Tibial artery (tissue), 4 donors: ENCODE measurements at regions not wholly inside any gene's neighbourhood (a gene's known extent, or its start where the extent isn't known, plus 50 kb on each side); places are given as distances from the start of the nearest gene placed in this dataset.

Source experiments
- DNase-seq, 2 donors: peaks; one replicate each; pipeline ENCODE4 v3.0.0-alpha.2; 2019
- H3K27ac ChIP-seq, 2 donors: fragments of 200-600 bp; sonication (generic) in 1 of 2; 1 replicate in 1 of 2; 2 replicates in 1 of 2; pipeline ENCODE4 v1.5.1; 2018 to 2019; ENCODE audit warnings: mild to moderate bottlenecking in 1 of 2
- H3K27me3 ChIP-seq, 2 donors: fragments of 200-600 bp; sonication (generic) in 1 of 2; one replicate each; pipeline versions ENCODE4 v1.5.1 to v1.6.0; 2016 to 2019
- H3K36me3 ChIP-seq, 3 donors: fragments of 200-600 bp; sonication (generic) in 2 of 3; one replicate each; pipeline ENCODE4 v1.5.1; 2016 to 2019; ENCODE audit warnings: mild to moderate bottlenecking in 2 of 3
- H3K4me1 ChIP-seq, 4 donors: fragments of 200-600 bp; sonication (generic) in 2 of 4; 1 replicate in 3 of 4; 2 replicates in 1 of 4; pipeline ENCODE4 v1.5.1; 2016 to 2019
- H3K4me3 ChIP-seq, 2 donors: fragments of 200-600 bp; sonication (generic) in 1 of 2; 1 replicate in 1 of 2; 2 replicates in 1 of 2; pipeline ENCODE4 v1.5.1; 2018 to 2019; ENCODE audit warnings: mild to moderate bottlenecking in 2 of 2
- H3K9me3 ChIP-seq, 3 donors: fragments of 200-600 bp; sonication (generic) in 1 of 3; one replicate each; pipeline ENCODE4 v1.5.1; 2016 to 2019
- intact Hi-C: fragments of 100-400 bp; cut with DNase I; formaldehyde crosslinking; loops from one replicate; pipeline ENCODE4 v1.15.0; 2023; ENCODE audit warnings: low total_unique reads
- TF ChIP-seq, protein P1 (sequence below), 2 experiments: fragments of 200-600 bp in 1 of 2; fragments of 450-650 bp in 1 of 2; IDR thresholded peaks; one replicate each; pipeline ENCODE4 v1.5.1; 2017 to 2019; ENCODE audit warnings: antibody characterized with exemption in 2 of 2, mild to moderate bottlenecking in 1 of 2, moderate library complexity in 1 of 2

DNA sequence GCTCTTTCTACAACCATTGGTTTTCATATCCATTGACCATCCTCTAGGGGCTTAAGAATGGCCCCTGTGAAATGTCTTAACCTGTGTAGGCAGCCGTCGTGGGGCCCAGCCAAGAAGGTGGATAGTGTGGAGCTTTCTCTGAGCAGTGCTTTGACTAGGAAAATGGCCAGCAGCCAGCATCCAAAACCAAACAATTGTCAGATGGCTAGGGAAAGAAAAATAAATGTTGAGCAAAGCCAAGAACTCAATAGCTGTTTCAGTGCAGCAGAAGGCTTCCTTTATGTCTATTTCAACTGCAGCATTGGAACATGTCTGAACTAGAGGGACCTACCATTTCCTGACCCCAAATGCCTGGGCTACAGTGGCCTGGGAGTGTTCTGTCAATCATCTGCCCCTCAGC, 374.9 kb downstream of the TLE4 start:
- Histone ChIP-seq H3K4me3 (no peak overlapping the region), H3K27ac (no peak overlapping the region), H3K9me3 (no peaks in the 10 kb centered on the region), H3K36me3 (no peaks in the 10 kb centered on the region), H3K4me1 (no peaks in the 10 kb centered on the region), H3K27me3 (no peaks in the 10 kb centered on the region)
- no peak for DNase-seq
- intact Hi-C loops = no loop called here
- TF ChIP-seq, protein P1, sequence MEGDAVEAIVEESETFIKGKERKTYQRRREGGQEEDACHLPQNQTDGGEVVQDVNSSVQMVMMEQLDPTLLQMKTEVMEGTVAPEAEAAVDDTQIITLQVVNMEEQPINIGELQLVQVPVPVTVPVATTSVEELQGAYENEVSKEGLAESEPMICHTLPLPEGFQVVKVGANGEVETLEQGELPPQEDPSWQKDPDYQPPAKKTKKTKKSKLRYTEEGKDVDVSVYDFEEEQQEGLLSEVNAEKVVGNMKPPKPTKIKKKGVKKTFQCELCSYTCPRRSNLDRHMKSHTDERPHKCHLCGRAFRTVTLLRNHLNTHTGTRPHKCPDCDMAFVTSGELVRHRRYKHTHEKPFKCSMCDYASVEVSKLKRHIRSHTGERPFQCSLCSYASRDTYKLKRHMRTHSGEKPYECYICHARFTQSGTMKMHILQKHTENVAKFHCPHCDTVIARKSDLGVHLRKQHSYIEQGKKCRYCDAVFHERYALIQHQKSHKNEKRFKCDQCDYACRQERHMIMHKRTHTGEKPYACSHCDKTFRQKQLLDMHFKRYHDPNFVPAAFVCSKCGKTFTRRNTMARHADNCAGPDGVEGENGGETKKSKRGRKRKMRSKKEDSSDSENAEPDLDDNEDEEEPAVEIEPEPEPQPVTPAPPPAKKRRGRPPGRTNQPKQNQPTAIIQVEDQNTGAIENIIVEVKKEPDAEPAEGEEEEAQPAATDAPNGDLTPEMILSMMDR (IDR thresholded peaks at IDR 0.05) = no peak

DNA sequence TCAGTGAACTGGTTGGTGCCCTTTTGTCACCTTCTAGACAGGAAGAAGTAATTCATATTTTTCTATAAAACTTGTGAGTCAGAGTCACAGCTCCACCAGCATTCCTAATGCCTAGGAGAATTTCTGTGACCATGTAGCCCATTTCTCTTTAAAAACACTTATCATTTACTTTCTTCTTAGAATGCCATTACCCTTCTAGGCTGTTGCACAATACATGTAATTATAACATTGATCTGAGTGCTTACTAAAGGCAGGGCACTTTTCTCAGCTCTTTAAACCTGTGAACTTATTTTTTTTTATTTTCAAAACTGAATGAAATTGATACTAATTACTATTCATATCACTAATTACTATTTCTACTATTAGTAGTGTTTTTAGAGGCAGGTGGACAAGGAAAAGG, 373.7 kb downstream of the TLE4 start:
- Histone ChIP-seq H3K4me1 (no peaks in the 10 kb centered on the region), H3K36me3 (no peaks in the 10 kb centered on the region), H3K9me3 (no peaks in the 10 kb centered on the region), H3K27me3 (no peaks in the 10 kb centered on the region), H3K4me3 (no peak overlapping the region), H3K27ac (no peak overlapping the region)
- no peak for DNase-seq
- TF ChIP-seq, protein P1 (IDR thresholded peaks at IDR 0.05) = no peak
- intact Hi-C loops = no loop called here

DNA sequence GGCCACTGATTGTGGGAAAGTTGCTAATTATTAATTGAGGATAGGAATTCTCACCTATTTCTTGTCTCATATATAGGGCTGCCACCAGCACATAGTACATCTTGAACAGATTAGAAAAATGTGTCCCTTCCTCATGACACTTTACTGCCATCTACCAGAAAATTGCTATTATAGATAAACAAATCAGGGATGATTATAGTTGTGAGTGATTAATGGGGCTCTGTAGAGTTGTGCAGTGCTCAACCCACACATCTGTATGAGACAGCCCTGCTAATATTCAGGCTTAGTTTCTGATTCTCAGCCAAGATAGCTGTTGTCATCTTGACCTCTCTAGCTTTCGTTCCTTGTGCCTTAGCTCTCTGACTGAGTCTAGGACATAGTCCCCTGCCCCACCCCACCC, 373.3 kb downstream of the TLE4 start:
- H3K4me1 ChIP-seq = no peaks in the 10 kb centered on the region
- no peak overlapping the region for H3K4me3 ChIP-seq
- TF ChIP-seq, protein P1 (IDR thresholded peaks at IDR 0.05) = no peak
- no peaks in the 10 kb centered on the region for H3K36me3 ChIP-seq
- H3K27me3 ChIP-seq = no peaks in the 10 kb centered on the region
- H3K27ac ChIP-seq = no peak overlapping the region
- no peaks in the 10 kb centered on the region for H3K9me3 ChIP-seq
- intact Hi-C loops = no loop called here
- DNase-seq = no peak

DNA sequence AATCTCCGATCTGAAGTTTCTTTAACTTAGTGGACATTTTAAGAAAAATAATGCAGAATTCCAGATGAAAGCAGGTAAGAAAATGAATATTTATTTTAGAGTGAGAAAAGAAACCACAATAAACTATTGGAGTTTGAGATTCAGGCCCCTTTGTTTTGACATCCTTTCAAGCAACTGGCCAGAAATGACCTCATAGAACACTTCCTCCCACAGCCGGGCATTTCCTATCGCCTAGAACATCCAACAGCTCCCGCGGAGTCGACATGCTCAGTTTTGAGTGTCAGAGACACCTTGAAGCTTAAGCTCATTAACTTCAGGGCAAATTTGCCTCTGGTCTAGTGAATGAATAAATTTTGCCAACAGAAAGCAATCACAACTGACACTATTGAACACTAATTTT, 369.2 kb downstream of the TLE4 start:
- no peak for DNase-seq
- TF ChIP-seq, protein P1 (IDR thresholded peaks at IDR 0.05) = no peak
- no peak overlapping the region for H3K4me3 ChIP-seq
- no peaks in the 10 kb centered on the region for H3K27me3 ChIP-seq
- no peaks in the 10 kb centered on the region for H3K4me1 ChIP-seq
- H3K9me3 ChIP-seq = no peaks in the 10 kb centered on the region
- H3K27ac ChIP-seq = no peak overlapping the region
- intact Hi-C loops = no loop called here
- no peaks in the 10 kb centered on the region for H3K36me3 ChIP-seq

DNA sequence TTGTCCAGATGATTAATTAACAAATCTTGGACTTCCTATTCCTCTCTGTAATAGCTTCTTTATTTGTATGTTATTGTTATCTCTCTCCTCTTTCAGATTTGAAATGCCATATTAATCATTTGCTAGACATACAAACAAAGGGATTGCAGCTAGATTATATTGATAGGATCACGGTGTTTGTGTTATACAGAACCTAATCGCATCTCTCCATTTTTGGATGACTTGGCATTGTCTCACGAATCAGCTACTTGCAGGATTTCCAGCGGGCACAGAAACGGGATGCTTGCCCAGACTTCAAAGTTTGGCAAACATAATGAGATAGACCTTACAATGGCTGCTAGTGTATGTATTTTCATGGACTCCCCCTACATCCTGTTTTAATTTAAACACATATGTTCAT, 368.1 kb downstream of the TLE4 start:
- Histone ChIP-seq H3K9me3 (no peaks in the 10 kb centered on the region), H3K27me3 (no peaks in the 10 kb centered on the region), H3K4me1 (no peaks in the 10 kb centered on the region), H3K4me3 (no peak overlapping the region), H3K27ac (no peak overlapping the region), H3K36me3 (no peaks in the 10 kb centered on the region)
- DNase-seq = no peak
- intact Hi-C loops = no loop called here
- TF ChIP-seq, protein P1 (IDR thresholded peaks at IDR 0.05) = no peak

DNA sequence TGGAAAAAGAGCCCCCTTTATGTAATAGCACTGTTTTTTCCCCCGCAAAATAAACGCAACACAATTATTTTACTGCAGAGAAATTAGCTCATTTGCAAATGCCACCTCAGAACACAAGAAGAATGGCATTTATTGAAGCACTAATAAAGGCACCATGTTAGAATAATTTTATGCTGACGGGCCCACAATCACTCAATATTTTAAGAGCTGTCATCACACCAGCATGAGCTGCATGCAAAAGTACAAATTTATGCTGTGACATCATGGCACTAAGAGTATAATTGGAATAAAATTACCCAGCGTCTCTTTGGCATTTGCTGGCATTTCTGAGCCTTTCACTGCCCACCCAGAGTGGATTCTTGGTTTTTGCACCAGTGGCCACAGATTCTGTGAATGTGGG, 364.6 kb downstream of the TLE4 start:
- Histone ChIP-seq H3K27me3 (no peaks in the 10 kb centered on the region), H3K4me1 (no peaks in the 10 kb centered on the region), H3K9me3 (no peaks in the 10 kb centered on the region), H3K36me3 (no peaks in the 10 kb centered on the region), H3K4me3 (no peak overlapping the region), H3K27ac (no peak overlapping the region)
- TF ChIP-seq, protein P1 (IDR thresholded peaks at IDR 0.05) = no peak
- intact Hi-C loops = no loop called here
- DNase-seq = no peak
